ENCODE measurements at regions not wholly inside any gene's neighbourhood (a gene's known extent, or its start where the extent isn't known, plus 50 kb on each side); places are given as distances from the start of the nearest gene placed in this dataset.
"Not testable (repeated sequence)": the region's sequence is repeated elsewhere in the genome, so short reads cannot be mapped to it uniquely, and the experiment has no call there.

DNA sequence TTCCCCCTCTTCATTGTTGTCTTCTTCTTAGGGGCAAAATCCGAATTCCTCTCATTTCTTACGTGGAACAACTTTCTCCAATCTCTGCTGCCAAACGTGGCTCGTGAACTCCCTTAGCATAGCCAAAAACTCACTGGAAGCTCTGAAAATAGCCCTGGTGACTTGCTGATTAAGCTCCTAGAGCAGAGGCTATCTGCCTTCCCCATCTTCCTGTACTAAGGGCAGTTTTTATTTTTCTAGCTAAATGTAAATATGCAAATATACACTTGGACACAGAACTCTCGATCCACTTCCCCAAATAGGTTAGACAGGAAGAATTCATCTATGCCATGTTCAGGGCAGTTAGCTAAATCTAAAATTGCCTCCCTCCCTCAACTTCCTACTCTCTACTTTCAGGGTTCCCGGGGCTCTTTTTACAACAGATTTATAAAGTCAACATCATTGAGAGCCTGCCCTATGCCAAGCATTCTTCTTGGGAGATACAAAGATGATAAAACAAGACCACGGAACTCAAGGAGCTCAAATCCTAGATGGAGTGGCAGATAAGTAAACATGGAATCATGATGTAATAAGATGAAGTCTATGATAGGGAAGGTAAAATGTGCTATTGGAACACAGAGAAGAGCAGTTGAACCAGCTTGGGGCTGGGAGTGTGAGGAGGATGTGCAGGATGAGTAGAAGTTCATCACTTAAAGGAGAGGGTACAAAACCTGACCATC is 59.4 kb upstream of the FMOD start:
- H3K4me3 Mint-ChIP-seq (ENCODE audit: unreplicated experiment), result no peak overlapping the region
- DNase-seq (ENCODE audit: low spot score), result no peak
- TF ChIP-seq, protein P1, sequence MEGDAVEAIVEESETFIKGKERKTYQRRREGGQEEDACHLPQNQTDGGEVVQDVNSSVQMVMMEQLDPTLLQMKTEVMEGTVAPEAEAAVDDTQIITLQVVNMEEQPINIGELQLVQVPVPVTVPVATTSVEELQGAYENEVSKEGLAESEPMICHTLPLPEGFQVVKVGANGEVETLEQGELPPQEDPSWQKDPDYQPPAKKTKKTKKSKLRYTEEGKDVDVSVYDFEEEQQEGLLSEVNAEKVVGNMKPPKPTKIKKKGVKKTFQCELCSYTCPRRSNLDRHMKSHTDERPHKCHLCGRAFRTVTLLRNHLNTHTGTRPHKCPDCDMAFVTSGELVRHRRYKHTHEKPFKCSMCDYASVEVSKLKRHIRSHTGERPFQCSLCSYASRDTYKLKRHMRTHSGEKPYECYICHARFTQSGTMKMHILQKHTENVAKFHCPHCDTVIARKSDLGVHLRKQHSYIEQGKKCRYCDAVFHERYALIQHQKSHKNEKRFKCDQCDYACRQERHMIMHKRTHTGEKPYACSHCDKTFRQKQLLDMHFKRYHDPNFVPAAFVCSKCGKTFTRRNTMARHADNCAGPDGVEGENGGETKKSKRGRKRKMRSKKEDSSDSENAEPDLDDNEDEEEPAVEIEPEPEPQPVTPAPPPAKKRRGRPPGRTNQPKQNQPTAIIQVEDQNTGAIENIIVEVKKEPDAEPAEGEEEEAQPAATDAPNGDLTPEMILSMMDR (IDR thresholded peaks at IDR 0.05; ENCODE audit: unreplicated experiment), result no peak
- H3K27ac Mint-ChIP-seq (ENCODE audit: unreplicated experiment), result no peak overlapping the region
- H3K9me3 Mint-ChIP-seq (ENCODE audit: unreplicated experiment), result peaks cover 4% of the 10 kb centered on the region
- peaks cover 3% of the 10 kb centered on the region for H3K4me1 Mint-ChIP-seq (ENCODE audit: unreplicated experiment)
- H3K36me3 Mint-ChIP-seq (ENCODE audit: low read depth, unreplicated experiment), result peaks cover 3% of the 10 kb centered on the region
- peaks cover 7% of the 10 kb centered on the region for H3K27me3 Mint-ChIP-seq (ENCODE audit: unreplicated experiment)

DNA sequence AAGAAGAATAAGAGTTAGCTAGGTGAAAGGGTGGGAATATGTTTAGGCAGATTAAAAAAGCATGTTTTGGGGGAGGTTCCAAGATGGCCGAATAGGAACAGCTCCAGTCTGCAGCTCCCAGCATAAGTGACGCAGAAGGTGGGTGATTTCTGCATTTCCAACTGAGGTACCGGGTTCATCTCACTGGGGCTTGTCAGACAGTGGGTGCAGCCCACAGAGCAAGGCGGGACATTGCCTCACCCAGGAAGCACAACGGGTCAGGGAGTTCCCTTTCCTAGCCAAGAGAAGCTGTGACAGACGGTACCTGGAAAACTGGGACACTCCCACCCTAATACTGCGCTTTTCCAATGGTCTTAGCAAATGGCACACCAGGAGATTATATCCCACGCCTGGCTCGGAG is 60.5 kb upstream of the FMOD start:
- H3K36me3 Mint-ChIP-seq (ENCODE audit: low read depth, unreplicated experiment); H3K27me3 Mint-ChIP-seq (ENCODE audit: unreplicated experiment); H3K9me3 Mint-ChIP-seq (ENCODE audit: unreplicated experiment); H3K27ac Mint-ChIP-seq (ENCODE audit: unreplicated experiment); H3K4me1 Mint-ChIP-seq (ENCODE audit: unreplicated experiment); H3K4me3 Mint-ChIP-seq (ENCODE audit: unreplicated experiment); DNase-seq (ENCODE audit: low spot score): not testable (repeated sequence)

DNA sequence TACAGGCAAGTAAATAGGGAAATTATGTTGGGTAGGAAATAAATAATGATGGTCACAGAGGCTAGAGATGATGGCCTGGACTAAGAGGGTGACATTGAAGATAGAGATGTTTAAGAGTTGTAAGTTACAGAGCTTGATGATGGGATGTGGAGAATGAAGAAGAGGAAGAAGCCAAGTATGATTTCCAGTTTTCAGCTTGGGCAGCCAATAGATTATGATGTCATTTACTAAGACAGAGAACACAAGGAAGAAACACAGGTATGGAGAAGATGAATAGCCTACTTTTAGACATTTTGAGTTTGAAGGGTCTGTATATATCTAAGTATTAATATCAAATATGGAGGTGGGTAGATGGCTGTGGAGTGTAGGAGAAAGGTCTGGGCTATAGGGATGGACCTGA is 56.0 kb upstream of the PRELP start:
- DNase-seq (ENCODE audit: low spot score), result no peak
- TF ChIP-seq, protein P1 (IDR thresholded peaks at IDR 0.05; ENCODE audit: unreplicated experiment), result no peak
- no peaks in the 10 kb centered on the region for H3K9me3 Mint-ChIP-seq (ENCODE audit: unreplicated experiment)
- H3K4me1 Mint-ChIP-seq (ENCODE audit: unreplicated experiment), result no peaks in the 10 kb centered on the region
- no peaks in the 10 kb centered on the region for H3K36me3 Mint-ChIP-seq (ENCODE audit: low read depth, unreplicated experiment)
- H3K4me3 Mint-ChIP-seq (ENCODE audit: unreplicated experiment), result no peak overlapping the region
- H3K27me3 Mint-ChIP-seq (ENCODE audit: unreplicated experiment), result no peaks in the 10 kb centered on the region
- H3K27ac Mint-ChIP-seq (ENCODE audit: unreplicated experiment), result no peak overlapping the region

DNA sequence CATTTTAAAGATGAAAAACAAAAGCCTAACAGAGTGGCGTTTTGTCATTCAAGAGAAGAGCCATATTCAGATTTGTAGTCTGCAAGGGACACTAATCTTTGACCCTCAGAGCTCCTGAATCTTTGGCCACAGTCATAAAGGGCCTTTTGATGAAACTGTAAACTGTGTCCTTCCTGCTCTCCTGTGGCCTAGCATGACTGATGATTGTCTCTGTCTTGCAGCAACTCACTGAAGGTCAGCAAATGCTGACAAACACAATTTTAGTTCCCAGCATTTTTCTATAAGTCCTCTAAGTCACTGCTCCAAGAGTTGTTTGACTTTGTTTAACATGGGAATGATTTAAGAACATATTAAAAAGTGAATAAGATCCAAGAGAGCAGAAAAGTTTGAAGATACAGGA is 55.3 kb upstream of the PRELP start:
- no peak for DNase-seq (ENCODE audit: low spot score)
- H3K4me3 Mint-ChIP-seq (ENCODE audit: unreplicated experiment), result no peak overlapping the region
- no peaks in the 10 kb centered on the region for H3K27me3 Mint-ChIP-seq (ENCODE audit: unreplicated experiment)
- no peaks in the 10 kb centered on the region for H3K36me3 Mint-ChIP-seq (ENCODE audit: low read depth, unreplicated experiment)
- no peaks in the 10 kb centered on the region for H3K9me3 Mint-ChIP-seq (ENCODE audit: unreplicated experiment)
- H3K4me1 Mint-ChIP-seq (ENCODE audit: unreplicated experiment), result peaks cover 6% of the 10 kb centered on the region
- TF ChIP-seq, protein P1 (IDR thresholded peaks at IDR 0.05; ENCODE audit: unreplicated experiment), result no peak
- H3K27ac Mint-ChIP-seq (ENCODE audit: unreplicated experiment), result no peak overlapping the region

DNA sequence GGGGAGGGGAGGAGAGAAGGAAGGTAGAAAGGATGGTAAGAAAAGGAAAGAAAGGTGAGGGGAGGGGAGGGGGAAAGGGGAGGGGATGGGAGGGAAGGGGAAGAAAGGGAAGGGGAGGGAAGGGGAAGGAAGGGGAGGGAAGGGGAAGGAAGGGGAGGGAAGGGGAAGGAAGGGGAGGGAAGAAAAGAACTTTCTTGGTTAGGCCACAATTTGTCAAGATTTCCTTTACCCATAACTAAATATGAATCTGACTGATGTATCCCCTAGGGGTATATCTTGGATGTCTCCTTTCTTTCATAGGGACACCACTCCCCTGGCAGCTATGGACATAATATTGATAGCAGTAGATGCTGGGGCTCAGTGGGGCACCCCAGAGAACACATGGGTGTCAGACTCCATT is 54.4 kb upstream of the PRELP start:
- H3K27me3 Mint-ChIP-seq (ENCODE audit: unreplicated experiment), result no peaks in the 10 kb centered on the region
- H3K4me1 Mint-ChIP-seq (ENCODE audit: unreplicated experiment), result peaks cover 10% of the 10 kb centered on the region
- H3K36me3 Mint-ChIP-seq (ENCODE audit: low read depth, unreplicated experiment), result no peaks in the 10 kb centered on the region
- no peaks in the 10 kb centered on the region for H3K9me3 Mint-ChIP-seq (ENCODE audit: unreplicated experiment)
- no peak overlapping the region for H3K4me3 Mint-ChIP-seq (ENCODE audit: unreplicated experiment)
- H3K27ac Mint-ChIP-seq (ENCODE audit: unreplicated experiment), result no peak overlapping the region
- no peak for DNase-seq (ENCODE audit: low spot score)
- TF ChIP-seq, protein P1 (IDR thresholded peaks at IDR 0.05; ENCODE audit: unreplicated experiment), result no peak

All from endothelial cell (in vitro differentiated cells).